Ishikawa (cell line): ENCODE measurements at regions not wholly inside any gene's neighbourhood (a gene's known extent, or its start where the extent isn't known, plus 50 kb on each side); places are given as distances from the start of the nearest gene placed in this dataset.

Source experiments
- CEBPB ChIP-seq: IDR thresholded peaks from 2 replicates; pipeline ENCODE4 v1.6.1; 2012
- CREB1 ChIP-seq: IDR thresholded peaks from 2 replicates; pipeline ENCODE4 v1.6.1; 2012; ENCODE audit warnings: low read depth
- EGR1 ChIP-seq: IDR thresholded peaks from 2 replicates; pipeline ENCODE4 v1.6.1; 2012
- EP300 ChIP-seq: IDR thresholded peaks from 2 replicates; pipeline ENCODE4 v1.6.1; 2012; ENCODE audit warnings: borderline replicate concordance
- FOXM1 ChIP-seq: IDR thresholded peaks from 2 replicates; pipeline ENCODE4 v1.6.1; 2012; ENCODE audit warnings: low read depth, borderline replicate concordance
- NFIC ChIP-seq: IDR thresholded peaks from 2 replicates; pipeline ENCODE4 v1.6.1; 2012
- RAD21 ChIP-seq: IDR thresholded peaks from 2 replicates; pipeline ENCODE4 v1.6.1; 2012; ENCODE audit warnings: low read depth
- TAF1 ChIP-seq: IDR thresholded peaks from 2 replicates; pipeline ENCODE4 v1.6.1; 2012; ENCODE audit warnings: low read depth, mild to moderate bottlenecking
- TCF12 ChIP-seq: IDR thresholded peaks from 2 replicates; pipeline ENCODE4 v1.6.1; 2012; ENCODE audit warnings: low read depth
- TEAD4 ChIP-seq: IDR thresholded peaks from 2 replicates; pipeline ENCODE4 v1.6.1; 2012
- YY1 ChIP-seq: IDR thresholded peaks from 2 replicates; pipeline ENCODE4 v1.6.1; 2012; ENCODE audit warnings: low read depth
- ZBTB7A ChIP-seq: IDR thresholded peaks from 2 replicates; pipeline ENCODE4 v1.6.1; 2012; ENCODE audit warnings: low read depth
- TF ChIP-seq, protein P1 (sequence below): IDR thresholded peaks from 2 replicates; pipeline ENCODE4 v1.6.1; 2012; ENCODE audit warnings: low read depth, mild to moderate bottlenecking
- TF ChIP-seq, protein P2 (sequence below): IDR thresholded peaks from 2 replicates; pipeline ENCODE4 v1.6.1; 2012
- TF ChIP-seq, protein P3 (sequence below): IDR thresholded peaks from 2 replicates; pipeline ENCODE4 v1.6.1; 2012

DNA sequence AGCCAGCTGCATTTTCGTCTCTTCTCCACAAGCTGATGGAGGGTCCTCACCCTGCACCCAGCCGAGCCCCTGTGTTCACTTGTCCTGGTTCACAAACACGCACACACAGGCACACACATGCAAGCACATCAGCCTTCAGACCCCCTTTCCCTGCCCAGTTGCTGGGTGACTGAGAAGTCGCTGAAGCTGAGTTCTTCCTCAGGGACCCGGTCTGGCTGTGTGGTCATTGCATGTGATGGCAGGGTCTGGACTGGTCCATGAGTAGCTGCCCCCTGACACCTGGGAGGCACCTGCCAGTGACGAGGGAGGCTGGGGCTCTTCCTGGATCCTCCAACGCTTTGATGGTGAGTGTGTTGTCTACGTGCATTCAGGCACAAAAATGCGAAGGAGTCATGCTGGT lies 546.1 kb upstream of the SALL3 start:
- no peak for TF ChIP-seq RAD21
- TF ChIP-seq TCF12, result no peak
- no peak for TF ChIP-seq TAF1
- no peak for TF ChIP-seq EP300
- TF ChIP-seq CEBPB, result no peak
- TF ChIP-seq EGR1, result no peak
- TF ChIP-seq, protein P1, sequence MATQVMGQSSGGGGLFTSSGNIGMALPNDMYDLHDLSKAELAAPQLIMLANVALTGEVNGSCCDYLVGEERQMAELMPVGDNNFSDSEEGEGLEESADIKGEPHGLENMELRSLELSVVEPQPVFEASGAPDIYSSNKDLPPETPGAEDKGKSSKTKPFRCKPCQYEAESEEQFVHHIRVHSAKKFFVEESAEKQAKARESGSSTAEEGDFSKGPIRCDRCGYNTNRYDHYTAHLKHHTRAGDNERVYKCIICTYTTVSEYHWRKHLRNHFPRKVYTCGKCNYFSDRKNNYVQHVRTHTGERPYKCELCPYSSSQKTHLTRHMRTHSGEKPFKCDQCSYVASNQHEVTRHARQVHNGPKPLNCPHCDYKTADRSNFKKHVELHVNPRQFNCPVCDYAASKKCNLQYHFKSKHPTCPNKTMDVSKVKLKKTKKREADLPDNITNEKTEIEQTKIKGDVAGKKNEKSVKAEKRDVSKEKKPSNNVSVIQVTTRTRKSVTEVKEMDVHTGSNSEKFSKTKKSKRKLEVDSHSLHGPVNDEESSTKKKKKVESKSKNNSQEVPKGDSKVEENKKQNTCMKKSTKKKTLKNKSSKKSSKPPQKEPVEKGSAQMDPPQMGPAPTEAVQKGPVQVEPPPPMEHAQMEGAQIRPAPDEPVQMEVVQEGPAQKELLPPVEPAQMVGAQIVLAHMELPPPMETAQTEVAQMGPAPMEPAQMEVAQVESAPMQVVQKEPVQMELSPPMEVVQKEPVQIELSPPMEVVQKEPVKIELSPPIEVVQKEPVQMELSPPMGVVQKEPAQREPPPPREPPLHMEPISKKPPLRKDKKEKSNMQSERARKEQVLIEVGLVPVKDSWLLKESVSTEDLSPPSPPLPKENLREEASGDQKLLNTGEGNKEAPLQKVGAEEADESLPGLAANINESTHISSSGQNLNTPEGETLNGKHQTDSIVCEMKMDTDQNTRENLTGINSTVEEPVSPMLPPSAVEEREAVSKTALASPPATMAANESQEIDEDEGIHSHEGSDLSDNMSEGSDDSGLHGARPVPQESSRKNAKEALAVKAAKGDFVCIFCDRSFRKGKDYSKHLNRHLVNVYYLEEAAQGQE, result no peak
- no peak for TF ChIP-seq CREB1
- TF ChIP-seq FOXM1, result no peak
- TF ChIP-seq YY1, result no peak

DNA sequence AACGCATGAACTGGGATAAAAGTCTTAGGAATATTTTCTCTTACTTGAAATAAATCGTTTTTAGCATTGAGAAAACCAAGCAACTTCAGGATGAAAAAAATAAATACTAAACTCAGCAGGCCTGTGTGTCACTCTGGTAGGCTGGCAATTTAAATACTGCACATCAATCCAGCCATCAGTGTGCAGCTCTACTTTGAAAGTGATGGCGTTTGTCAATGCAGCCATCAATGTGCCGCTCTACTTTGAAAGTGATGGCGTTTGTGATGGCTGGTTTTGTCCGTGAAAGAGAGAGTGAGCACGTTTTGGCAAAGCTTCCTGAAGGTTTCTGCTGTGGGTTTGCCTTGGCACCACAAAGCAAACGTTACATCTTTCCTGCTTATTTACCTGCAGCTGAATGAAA lies 543.5 kb upstream of the SALL3 start:
- no peak for TF ChIP-seq YY1
- no peak for TF ChIP-seq TEAD4

DNA sequence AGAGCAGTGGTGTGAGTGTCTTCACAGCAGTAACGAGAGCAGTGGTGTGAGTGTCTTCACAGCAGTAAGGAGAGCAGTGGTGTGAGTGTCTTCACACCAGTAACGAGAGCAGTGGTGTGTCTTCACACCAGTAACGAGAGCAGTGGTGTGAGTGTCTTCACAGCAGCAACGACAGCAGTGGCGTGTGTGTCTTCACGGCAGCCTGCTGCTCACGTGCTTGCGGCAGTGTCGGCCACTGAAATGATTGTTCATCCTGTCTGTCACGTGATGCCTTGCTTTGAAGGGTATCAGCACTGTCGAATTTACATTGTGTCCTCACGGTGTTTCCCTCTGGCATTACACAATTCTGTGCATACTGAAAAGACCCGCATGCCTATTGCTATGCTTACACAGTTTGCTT lies 541.4 kb upstream of the SALL3 start:
- TF ChIP-seq, protein P2, sequence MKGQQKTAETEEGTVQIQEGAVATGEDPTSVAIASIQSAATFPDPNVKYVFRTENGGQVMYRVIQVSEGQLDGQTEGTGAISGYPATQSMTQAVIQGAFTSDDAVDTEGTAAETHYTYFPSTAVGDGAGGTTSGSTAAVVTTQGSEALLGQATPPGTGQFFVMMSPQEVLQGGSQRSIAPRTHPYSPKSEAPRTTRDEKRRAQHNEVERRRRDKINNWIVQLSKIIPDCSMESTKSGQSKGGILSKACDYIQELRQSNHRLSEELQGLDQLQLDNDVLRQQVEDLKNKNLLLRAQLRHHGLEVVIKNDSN, result peak; percentile 25; the same call in 1 of the 2 replicates

DNA sequence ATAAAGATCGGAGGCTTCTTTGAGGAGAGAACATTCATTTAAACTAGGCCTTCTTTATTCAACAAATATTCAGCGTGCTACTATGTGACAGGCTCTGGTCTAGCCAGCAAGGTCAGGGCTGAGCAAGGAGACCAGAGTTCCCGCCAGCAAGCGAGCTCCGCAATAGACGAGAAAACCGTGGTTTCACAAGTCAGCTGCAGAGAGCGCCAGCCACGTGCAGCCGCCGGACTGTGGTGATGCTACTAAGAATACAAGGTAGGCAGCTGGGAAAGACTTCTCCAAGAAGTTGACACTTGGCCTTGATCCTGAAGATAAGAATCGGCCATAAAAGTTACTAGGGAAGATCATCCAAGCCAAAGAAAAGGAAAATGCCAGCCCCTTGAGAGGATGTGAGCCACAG lies 533.7 kb upstream of the SALL3 start:
- TF ChIP-seq FOXM1 (no peak), EGR1 (no peak), TAF1 (no peak), CREB1 (no peak), RAD21 (no peak), ZBTB7A (no peak), TEAD4 (no peak), CEBPB (no peak), EP300 (no peak), TCF12 (no peak), YY1 (no peak), NFIC (no peak)
- TF ChIP-seq, protein P2, result no peak
- TF ChIP-seq, protein P3, sequence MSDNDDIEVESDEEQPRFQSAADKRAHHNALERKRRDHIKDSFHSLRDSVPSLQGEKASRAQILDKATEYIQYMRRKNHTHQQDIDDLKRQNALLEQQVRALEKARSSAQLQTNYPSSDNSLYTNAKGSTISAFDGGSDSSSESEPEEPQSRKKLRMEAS, result no peak
- TF ChIP-seq, protein P1, result no peak

DNA sequence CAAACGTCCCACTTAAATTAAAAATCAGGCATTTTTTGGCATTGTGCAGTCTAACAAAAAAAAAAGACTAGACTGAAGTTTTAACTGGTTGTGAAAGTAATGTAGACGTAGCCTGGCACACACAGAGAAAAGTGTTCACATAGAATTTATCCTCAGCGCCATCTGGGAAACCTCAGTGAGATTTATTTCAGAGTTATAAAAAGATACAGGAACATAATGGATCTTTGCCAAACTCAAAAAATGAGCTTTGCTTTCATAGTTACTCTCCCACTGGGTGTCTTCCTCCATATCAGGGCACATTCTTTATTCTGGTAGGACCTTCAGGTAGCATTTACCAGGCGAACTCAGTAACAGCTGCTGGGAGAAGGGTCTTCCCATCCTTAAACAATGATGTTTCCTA lies 532.4 kb upstream of the SALL3 start:
- TF ChIP-seq NFIC (no peak), EGR1 (no peak), EP300 (no peak), ZBTB7A (no peak), TAF1 (no peak), CEBPB (no peak), CREB1 (no peak), TEAD4 (no peak), FOXM1 (no peak), RAD21 (no peak), TCF12 (no peak), YY1 (no peak)
- TF ChIP-seq, protein P2, result no peak
- TF ChIP-seq, protein P3, result no peak
- TF ChIP-seq, protein P1, result no peak
